ENCODE measurements at regions not wholly inside any gene's neighbourhood (a gene's known extent, or its start where the extent isn't known, plus 50 kb on each side); places are given as distances from the start of the nearest gene placed in this dataset.

GRCh38 chr5:125695996-125696655, 727.1 kb upstream of the GRAMD2B start:
- H3K4me3 ChIP-seq (replicated peaks; ENCODE audit: low read depth, low read length) = no peak overlapping the region
- DNase-seq (ENCODE audit: low read depth) = no peak
- no peak for TF ChIP-seq CTCF (IDR thresholded peaks at IDR 0.05; ENCODE audit: low read length, missing control alignments)

- TF ChIP-seq CTCF (IDR thresholded peaks at IDR 0.05; ENCODE audit: low read length, missing control alignments) = no peak
- H3K4me3 ChIP-seq (replicated peaks; ENCODE audit: low read depth, low read length) = no peak overlapping the region
- peak; percentile 69 for DNase-seq (ENCODE audit: low read depth)
Measured at GRCh38 chr5:125696762-125697161, 726.4 kb upstream of the GRAMD2B start.

- DNase-seq (ENCODE audit: low read depth) = no peak
- no peak for TF ChIP-seq CTCF (IDR thresholded peaks at IDR 0.05; ENCODE audit: low read length, missing control alignments)
Measured at GRCh38 chr5:125698420-125698819, 724.8 kb upstream of the GRAMD2B start.

GRCh38 chr5:125699860-125700259, 723.3 kb upstream of the GRAMD2B start:
- TF ChIP-seq CTCF (IDR thresholded peaks at IDR 0.05; ENCODE audit: low read length, missing control alignments) = no peak
- DNase-seq (ENCODE audit: low read depth) = no peak
- H3K4me3 ChIP-seq (replicated peaks; ENCODE audit: low read depth, low read length) = no peak overlapping the region

More at GRCh38 chr5:125698420-125698819, 724.8 kb upstream of the GRAMD2B start:
- H3K4me3 ChIP-seq (replicated peaks; ENCODE audit: low read depth, low read length) = no peak overlapping the region

GRCh38 chr5:125700380-125700861, 722.8 kb upstream of the GRAMD2B start:
- H3K4me3 ChIP-seq (replicated peaks; ENCODE audit: low read depth, low read length) = no peak overlapping the region
- TF ChIP-seq CTCF (IDR thresholded peaks at IDR 0.05; ENCODE audit: low read length, missing control alignments) = no peak
- DNase-seq (ENCODE audit: low read depth) = peak; percentile 29

GRCh38 chr5:125703616-125704015, 719.6 kb upstream of the GRAMD2B start:
- no peak for DNase-seq (ENCODE audit: low read depth)

More at GRCh38 chr5:125703616-125704015, 719.6 kb upstream of the GRAMD2B start:
- no peak overlapping the region for H3K4me3 ChIP-seq (replicated peaks; ENCODE audit: low read depth, low read length)
- no peak for TF ChIP-seq CTCF (IDR thresholded peaks at IDR 0.05; ENCODE audit: low read length, missing control alignments)
